ENCODE measurements at regions not wholly inside any gene's neighbourhood (a gene's known extent, or its start where the extent isn't known, plus 50 kb on each side); places are given as distances from the start of the nearest gene placed in this dataset.

DNA sequence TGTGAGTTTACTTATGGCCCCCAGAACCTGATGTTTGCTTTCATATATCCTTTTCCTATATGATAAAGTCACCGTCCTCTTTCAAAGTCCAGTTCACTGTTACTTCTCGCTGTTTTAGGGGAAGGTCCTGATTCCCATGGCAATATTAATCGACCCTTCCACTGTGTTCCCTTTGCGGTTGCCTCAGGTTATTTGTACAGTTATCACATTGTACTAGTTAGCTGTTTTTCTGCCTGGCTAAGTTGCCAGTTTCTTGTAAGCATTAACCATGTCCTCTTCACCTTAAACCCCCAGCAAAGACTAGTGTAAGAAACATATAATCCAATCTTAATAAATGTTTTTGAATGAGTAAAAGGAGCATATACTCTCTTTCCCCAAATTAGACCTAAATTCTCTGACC, 115.0 kb upstream of the PPFIA2 start:
- WGBS = 57% methylated on average over 4 of the region's 4 CpGs
- H3K9ac ChIP-seq (ENCODE audit: low read depth in 1 of 2, low read length in 2 of 2) = no peak overlapping the region

DNA sequence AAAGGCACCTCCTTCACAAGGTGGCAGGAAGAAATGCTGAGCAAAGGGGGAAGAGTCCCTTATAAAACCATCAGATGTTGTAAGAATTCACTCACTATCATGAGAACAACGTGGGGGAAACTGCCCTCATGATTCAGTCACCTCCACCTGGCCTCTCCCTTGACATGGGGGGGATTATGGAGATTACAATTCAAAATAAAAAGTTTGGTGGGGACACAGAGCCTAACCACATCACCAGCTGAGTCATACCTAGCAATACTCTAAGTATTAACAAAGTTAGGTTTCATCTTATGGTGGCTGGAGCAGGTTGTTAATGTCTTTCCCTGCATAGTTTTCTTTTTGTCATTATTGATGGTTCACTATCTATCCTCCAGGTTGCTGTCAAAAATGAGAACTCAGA, 113.2 kb upstream of the PPFIA2 start:
- H3K27me3 ChIP-seq (ENCODE audit: control insufficient read depth in 4 of 4, insufficient read depth in 4 of 4, low read length in 3 of 4) = peaks cover 0 to 3% (median 0%) of the 10 kb centered on the region in 4 donors
- no peaks in the 10 kb centered on the region for H3K4me1 ChIP-seq (ENCODE audit: control insufficient read depth in 4 of 4, insufficient read depth in 4 of 4, low read length in 3 of 4)
- no peak overlapping the region for H3K9ac ChIP-seq (ENCODE audit: low read depth in 1 of 2, low read length in 2 of 2)
- H3K27ac ChIP-seq (ENCODE audit: low read depth in 1 of 2, low read length in 2 of 2) = no peak overlapping the region
- WGBS = 40% methylated on average over 1 of the region's 1 CpG
- H3K4me3 ChIP-seq (ENCODE audit: low read depth in 1 of 3, low read length in 3 of 3) = no peak overlapping the region
- H3K9me3 ChIP-seq (ENCODE audit: control insufficient read depth in 4 of 4, low read length in 3 of 4) = no peaks in the 10 kb centered on the region
- DNase-seq (ENCODE audit: low spot score) = no peak
- H3K36me3 ChIP-seq (ENCODE audit: control insufficient read depth in 4 of 4, insufficient read depth in 3 of 4, low read depth in 1 of 4, low read length in 3 of 4) = no peaks in the 10 kb centered on the region
- TF ChIP-seq, protein P1, sequence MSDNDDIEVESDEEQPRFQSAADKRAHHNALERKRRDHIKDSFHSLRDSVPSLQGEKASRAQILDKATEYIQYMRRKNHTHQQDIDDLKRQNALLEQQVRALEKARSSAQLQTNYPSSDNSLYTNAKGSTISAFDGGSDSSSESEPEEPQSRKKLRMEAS (IDR thresholded peaks at IDR 0.05) = no peak
- TF ChIP-seq, protein P2, sequence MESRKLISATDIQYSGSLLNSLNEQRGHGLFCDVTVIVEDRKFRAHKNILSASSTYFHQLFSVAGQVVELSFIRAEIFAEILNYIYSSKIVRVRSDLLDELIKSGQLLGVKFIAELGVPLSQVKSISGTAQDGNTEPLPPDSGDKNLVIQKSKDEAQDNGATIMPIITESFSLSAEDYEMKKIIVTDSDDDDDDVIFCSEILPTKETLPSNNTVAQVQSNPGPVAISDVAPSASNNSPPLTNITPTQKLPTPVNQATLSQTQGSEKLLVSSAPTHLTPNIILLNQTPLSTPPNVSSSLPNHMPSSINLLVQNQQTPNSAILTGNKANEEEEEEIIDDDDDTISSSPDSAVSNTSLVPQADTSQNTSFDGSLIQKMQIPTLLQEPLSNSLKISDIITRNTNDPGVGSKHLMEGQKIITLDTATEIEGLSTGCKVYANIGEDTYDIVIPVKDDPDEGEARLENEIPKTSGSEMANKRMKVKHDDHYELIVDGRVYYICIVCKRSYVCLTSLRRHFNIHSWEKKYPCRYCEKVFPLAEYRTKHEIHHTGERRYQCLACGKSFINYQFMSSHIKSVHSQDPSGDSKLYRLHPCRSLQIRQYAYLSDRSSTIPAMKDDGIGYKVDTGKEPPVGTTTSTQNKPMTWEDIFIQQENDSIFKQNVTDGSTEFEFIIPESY (IDR thresholded peaks at IDR 0.05) = no peak
- TF ChIP-seq GABPA (IDR thresholded peaks at IDR 0.05 in 1 of 2, conservative IDR thresholded peaks at IDR 0.05 in 1 of 2) (no peak), JUND (IDR thresholded peaks at IDR 0.05) (no peak)
- TF ChIP-seq, protein P3, sequence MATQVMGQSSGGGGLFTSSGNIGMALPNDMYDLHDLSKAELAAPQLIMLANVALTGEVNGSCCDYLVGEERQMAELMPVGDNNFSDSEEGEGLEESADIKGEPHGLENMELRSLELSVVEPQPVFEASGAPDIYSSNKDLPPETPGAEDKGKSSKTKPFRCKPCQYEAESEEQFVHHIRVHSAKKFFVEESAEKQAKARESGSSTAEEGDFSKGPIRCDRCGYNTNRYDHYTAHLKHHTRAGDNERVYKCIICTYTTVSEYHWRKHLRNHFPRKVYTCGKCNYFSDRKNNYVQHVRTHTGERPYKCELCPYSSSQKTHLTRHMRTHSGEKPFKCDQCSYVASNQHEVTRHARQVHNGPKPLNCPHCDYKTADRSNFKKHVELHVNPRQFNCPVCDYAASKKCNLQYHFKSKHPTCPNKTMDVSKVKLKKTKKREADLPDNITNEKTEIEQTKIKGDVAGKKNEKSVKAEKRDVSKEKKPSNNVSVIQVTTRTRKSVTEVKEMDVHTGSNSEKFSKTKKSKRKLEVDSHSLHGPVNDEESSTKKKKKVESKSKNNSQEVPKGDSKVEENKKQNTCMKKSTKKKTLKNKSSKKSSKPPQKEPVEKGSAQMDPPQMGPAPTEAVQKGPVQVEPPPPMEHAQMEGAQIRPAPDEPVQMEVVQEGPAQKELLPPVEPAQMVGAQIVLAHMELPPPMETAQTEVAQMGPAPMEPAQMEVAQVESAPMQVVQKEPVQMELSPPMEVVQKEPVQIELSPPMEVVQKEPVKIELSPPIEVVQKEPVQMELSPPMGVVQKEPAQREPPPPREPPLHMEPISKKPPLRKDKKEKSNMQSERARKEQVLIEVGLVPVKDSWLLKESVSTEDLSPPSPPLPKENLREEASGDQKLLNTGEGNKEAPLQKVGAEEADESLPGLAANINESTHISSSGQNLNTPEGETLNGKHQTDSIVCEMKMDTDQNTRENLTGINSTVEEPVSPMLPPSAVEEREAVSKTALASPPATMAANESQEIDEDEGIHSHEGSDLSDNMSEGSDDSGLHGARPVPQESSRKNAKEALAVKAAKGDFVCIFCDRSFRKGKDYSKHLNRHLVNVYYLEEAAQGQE (IDR thresholded peaks at IDR 0.05) = no peak

More for the DNA sequence above, 115.0 kb upstream of the PPFIA2 start:
- Histone ChIP-seq H3K36me3 (ENCODE audit: control insufficient read depth in 4 of 4, insufficient read depth in 3 of 4, low read depth in 1 of 4, low read length in 3 of 4) (no peaks in the 10 kb centered on the region), H3K9me3 (ENCODE audit: control insufficient read depth in 4 of 4, low read length in 3 of 4) (no peaks in the 10 kb centered on the region), H3K4me1 (ENCODE audit: control insufficient read depth in 4 of 4, insufficient read depth in 4 of 4, low read length in 3 of 4) (no peaks in the 10 kb centered on the region), H3K4me3 (ENCODE audit: low read depth in 1 of 3, low read length in 3 of 3) (no peak overlapping the region), H3K27me3 (ENCODE audit: control insufficient read depth in 4 of 4, insufficient read depth in 4 of 4, low read length in 3 of 4) (peaks cover 0 to 3% (median 0%) of the 10 kb centered on the region in 4 donors), H3K27ac (ENCODE audit: low read depth in 1 of 2, low read length in 2 of 2) (no peak overlapping the region)
- TF ChIP-seq NR2F2 (IDR thresholded peaks at IDR 0.05) = no peak
- TF ChIP-seq FOXA1 (IDR thresholded peaks at IDR 0.05) = no peak
- no peak for TF ChIP-seq HNF4A (conservative IDR thresholded peaks at IDR 0.05)
- TF ChIP-seq EGR1 (IDR thresholded peaks at IDR 0.05; ENCODE audit: low read depth in 2 of 2) = no peak
- TF ChIP-seq, protein P3 (IDR thresholded peaks at IDR 0.05) = no peak
- TF ChIP-seq, protein P2 (IDR thresholded peaks at IDR 0.05) = no peak
- TF ChIP-seq, protein P4, sequence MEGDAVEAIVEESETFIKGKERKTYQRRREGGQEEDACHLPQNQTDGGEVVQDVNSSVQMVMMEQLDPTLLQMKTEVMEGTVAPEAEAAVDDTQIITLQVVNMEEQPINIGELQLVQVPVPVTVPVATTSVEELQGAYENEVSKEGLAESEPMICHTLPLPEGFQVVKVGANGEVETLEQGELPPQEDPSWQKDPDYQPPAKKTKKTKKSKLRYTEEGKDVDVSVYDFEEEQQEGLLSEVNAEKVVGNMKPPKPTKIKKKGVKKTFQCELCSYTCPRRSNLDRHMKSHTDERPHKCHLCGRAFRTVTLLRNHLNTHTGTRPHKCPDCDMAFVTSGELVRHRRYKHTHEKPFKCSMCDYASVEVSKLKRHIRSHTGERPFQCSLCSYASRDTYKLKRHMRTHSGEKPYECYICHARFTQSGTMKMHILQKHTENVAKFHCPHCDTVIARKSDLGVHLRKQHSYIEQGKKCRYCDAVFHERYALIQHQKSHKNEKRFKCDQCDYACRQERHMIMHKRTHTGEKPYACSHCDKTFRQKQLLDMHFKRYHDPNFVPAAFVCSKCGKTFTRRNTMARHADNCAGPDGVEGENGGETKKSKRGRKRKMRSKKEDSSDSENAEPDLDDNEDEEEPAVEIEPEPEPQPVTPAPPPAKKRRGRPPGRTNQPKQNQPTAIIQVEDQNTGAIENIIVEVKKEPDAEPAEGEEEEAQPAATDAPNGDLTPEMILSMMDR (IDR thresholded peaks at IDR 0.05; ENCODE audit: low read depth, low read length, missing input control) = no peak
- TF ChIP-seq SP1 (IDR thresholded peaks at IDR 0.05) = no peak
- TF ChIP-seq RXRA (IDR thresholded peaks at IDR 0.05) = no peak
- TF ChIP-seq YY1 (IDR thresholded peaks at IDR 0.05) = no peak
- TF ChIP-seq FOXA2 (IDR thresholded peaks at IDR 0.05) = no peak
- TF ChIP-seq, protein P5, sequence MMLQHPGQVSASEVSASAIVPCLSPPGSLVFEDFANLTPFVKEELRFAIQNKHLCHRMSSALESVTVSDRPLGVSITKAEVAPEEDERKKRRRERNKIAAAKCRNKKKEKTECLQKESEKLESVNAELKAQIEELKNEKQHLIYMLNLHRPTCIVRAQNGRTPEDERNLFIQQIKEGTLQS (IDR thresholded peaks at IDR 0.05) = no peak
- no peak for TF ChIP-seq TAF1 (conservative IDR thresholded peaks at IDR 0.05)
- no peak for TF ChIP-seq RAD21 (IDR thresholded peaks at IDR 0.05)
- TF ChIP-seq JUND (IDR thresholded peaks at IDR 0.05) = no peak
- no peak for TF ChIP-seq GABPA (IDR thresholded peaks at IDR 0.05 in 1 of 2, conservative IDR thresholded peaks at IDR 0.05 in 1 of 2)
- TF ChIP-seq, protein P1 (IDR thresholded peaks at IDR 0.05) = no peak
- TF ChIP-seq HNF4G (IDR thresholded peaks at IDR 0.05) = no peak
- no peak for DNase-seq (ENCODE audit: low spot score)
